SU-DHL-6 (cell line): ENCODE measurements at regions not wholly inside any gene's neighbourhood (a gene's known extent, or its start where the extent isn't known, plus 50 kb on each side); places are given as distances from the start of the nearest gene placed in this dataset.

Source experiments
- H2AFZ ChIP-seq: fragments of 200-600 bp; sonication (generic); 2 replicates; pipeline ENCODE4 v1.6.1; 2014; ENCODE audit warnings: low read depth, mild to moderate bottlenecking, moderate library complexity, mixed read lengths, antibody characterized with exemption, low read length; ENCODE audit not compliant: severe bottlenecking
- H3F3A ChIP-seq: fragments of 200-600 bp; shearing (Covaris generic); 2 replicates; pipeline ENCODE4 v1.6.0; 2016; ENCODE audit warnings: antibody characterized with exemption, mild to moderate bottlenecking; ENCODE audit not compliant: insufficient read depth
- H3K27ac ChIP-seq: fragments of 200-600 bp; sonication (generic); 2 replicates; pipeline ENCODE4 v1.5.1; 2016; ENCODE audit warnings: low read depth, mild to moderate bottlenecking, low read length, moderate library complexity, mixed read lengths
- H3K27me3 ChIP-seq: fragments of 200-600 bp; sonication (generic), shearing (Covaris generic); 2 replicates; pipeline ENCODE4 v1.6.0; 2014; ENCODE audit warnings: mild to moderate bottlenecking, low read length
- H3K36me3 ChIP-seq: fragments of 200-600 bp; sonication (generic); 2 replicates; pipeline ENCODE4 v1.6.1; 2014; ENCODE audit warnings: mild to moderate bottlenecking, low read length, mixed read lengths
- H3K4me2 ChIP-seq: fragments of 300-600, 200-600 bp; shearing (Covaris generic), sonication (generic); 2 replicates; pipeline ENCODE4 v1.6.0; 2014; ENCODE audit warnings: low read length, low read depth, mild to moderate bottlenecking; ENCODE audit not compliant: poor library complexity, severe bottlenecking
- H3K4me3 ChIP-seq: fragments of 200-600 bp; sonication (generic); 2 replicates; pipeline ENCODE4 v1.5.1; 2014; ENCODE audit warnings: antibody characterized with exemption, low read length, mild to moderate bottlenecking, mixed read lengths; ENCODE audit not compliant: insufficient read depth, poor library complexity, severe bottlenecking
- H3K79me2 ChIP-seq: fragments of 200-600 bp; sonication (generic); 2 replicates; pipeline ENCODE4 v1.6.1; 2014; ENCODE audit warnings: mild to moderate bottlenecking, low read length, moderate library complexity; ENCODE audit not compliant: insufficient read depth
- H3K9ac ChIP-seq: fragments of 200-600 bp; sonication (generic); 2 replicates; pipeline ENCODE4 v1.7.0; 2014; ENCODE audit warnings: mild to moderate bottlenecking, low read length
- H3K9me2 ChIP-seq: fragments of 200-600 bp; sonication (generic); replicated peaks from 2 replicates; pipeline ENCODE4 v1.6.1; 2014; ENCODE audit warnings: low read length; ENCODE audit not compliant: insufficient read depth
- H3K9me3 ChIP-seq: fragments of 200-600 bp; sonication (generic); 2 replicates; pipeline ENCODE4 v1.6.1; 2014; ENCODE audit warnings: low read length, mixed read lengths; ENCODE audit not compliant: insufficient read depth
- H4K20me1 ChIP-seq: fragments of 200-600 bp; sonication (generic); 2 replicates; pipeline ENCODE4 v1.6.1; 2014; ENCODE audit warnings: low read depth, mild to moderate bottlenecking, antibody characterized with exemption, low read length, moderate library complexity, mixed read lengths
- CTCF ChIP-seq: fragments of 200-600 bp; sonication (generic); IDR thresholded peaks from one replicate; pipeline ENCODE4 v1.5.1; 2017; ENCODE audit warnings: antibody characterized with exemption, mild to moderate bottlenecking, low read length, moderate library complexity; ENCODE audit not compliant: insufficient read depth, poor library complexity, severe bottlenecking
- EZH2phosphoT487 ChIP-seq: fragments of 200-600 bp; sonication (generic), shearing (Covaris generic); conservative IDR thresholded peaks from 2 replicates; pipeline ENCODE4 v1.6.1; 2018; ENCODE audit warnings: mild to moderate bottlenecking, antibody characterized with exemption, low read length, moderate library complexity, mixed read lengths

GRCh38 chr5:125868036-125868435 is 555.2 kb upstream of the GRAMD2B start:
- no peak overlapping the region for H2AFZ ChIP-seq
- no peak for TF ChIP-seq EZH2phosphoT487
- TF ChIP-seq CTCF: no peak

GRCh38 chr5:125870256-125870655 is 553.0 kb upstream of the GRAMD2B start:
- no peaks in the 10 kb centered on the region for H3F3A ChIP-seq
- H3K9me2 ChIP-seq: no peaks in the 10 kb centered on the region
- no peaks in the 10 kb centered on the region for H3K36me3 ChIP-seq
- H3K4me3 ChIP-seq: no peak overlapping the region
- no peak overlapping the region for H3K9ac ChIP-seq
- TF ChIP-seq EZH2phosphoT487: no peak
- no peak for TF ChIP-seq CTCF
- no peak overlapping the region for H3K4me2 ChIP-seq
- no peaks in the 10 kb centered on the region for H3K27me3 ChIP-seq
- no peak overlapping the region for H2AFZ ChIP-seq
- H4K20me1 ChIP-seq: no peaks in the 10 kb centered on the region
- H3K9me3 ChIP-seq: no peaks in the 10 kb centered on the region
- no peaks in the 10 kb centered on the region for H3K79me2 ChIP-seq
- no peak overlapping the region for H3K27ac ChIP-seq

More at GRCh38 chr5:125868036-125868435, 555.2 kb upstream of the GRAMD2B start:
- H3K27ac ChIP-seq: no peak overlapping the region
- no peaks in the 10 kb centered on the region for H3K27me3 ChIP-seq
- H3K9me2 ChIP-seq: no peaks in the 10 kb centered on the region
- no peak overlapping the region for H3K4me2 ChIP-seq
- no peaks in the 10 kb centered on the region for H3F3A ChIP-seq
- H3K4me3 ChIP-seq: no peak overlapping the region
- no peaks in the 10 kb centered on the region for H3K36me3 ChIP-seq
- H3K9me3 ChIP-seq: no peaks in the 10 kb centered on the region
- H4K20me1 ChIP-seq: no peaks in the 10 kb centered on the region
- no peaks in the 10 kb centered on the region for H3K79me2 ChIP-seq
- no peak overlapping the region for H3K9ac ChIP-seq

- H4K20me1 ChIP-seq: no peaks in the 10 kb centered on the region
- H2AFZ ChIP-seq: no peak overlapping the region
- TF ChIP-seq EZH2phosphoT487: no peak
- no peak for TF ChIP-seq CTCF
These were observed 549.2 kb upstream of the GRAMD2B start for GRCh38 chr5:125874057-125874456.

More at GRCh38 chr5:125874057-125874456, 549.2 kb upstream of the GRAMD2B start:
- H3F3A ChIP-seq: no peaks in the 10 kb centered on the region
- no peaks in the 10 kb centered on the region for H3K27me3 ChIP-seq
- no peaks in the 10 kb centered on the region for H3K79me2 ChIP-seq
- H3K36me3 ChIP-seq: no peaks in the 10 kb centered on the region
- H3K4me3 ChIP-seq: no peak overlapping the region
- no peak overlapping the region for H3K9ac ChIP-seq
- H3K9me3 ChIP-seq: no peaks in the 10 kb centered on the region
- no peak overlapping the region for H3K4me2 ChIP-seq
- no peaks in the 10 kb centered on the region for H3K9me2 ChIP-seq
- H3K27ac ChIP-seq: no peak overlapping the region
